Body of pancreas (tissue), 4 donors: ENCODE measurements at regions not wholly inside any gene's neighbourhood (a gene's known extent, or its start where the extent isn't known, plus 50 kb on each side); places are given as distances from the start of the nearest gene placed in this dataset.

ENCODE experiments used
- ATAC-seq: fragments of 150-250 bp; one replicate; pipeline ENCODE4 v1.9.1; 2016
- DNase-seq, 4 donors: peaks; one replicate each; pipeline ENCODE4 v3.0.0-alpha.2; 2019
- H3K27ac ChIP-seq, 4 donors: fragments of 200-600 bp; sonication (generic); 1 replicate in 3 of 4; 2 replicates in 1 of 4; pipeline versions ENCODE4 v1.5.1 to v1.6.1; 2016 to 2019; ENCODE audit warnings: mild to moderate bottlenecking in 1 of 4, mixed read lengths in 1 of 4, moderate library complexity in 1 of 4
- H3K27me3 ChIP-seq, 2 donors: fragments of 200-600 bp; sonication (generic); one replicate each; pipeline ENCODE4 v1.6.0; 2016; ENCODE audit warnings: mild to moderate bottlenecking in 1 of 2
- H3K36me3 ChIP-seq, 2 donors: fragments of 200-600 bp; sonication (generic); replicated peaks in 1 of 2; 2 replicates each; pipeline ENCODE4 v1.5.1; 2016; ENCODE audit warnings: low read depth in 2 of 2; ENCODE audit not compliant: insufficient read depth in 1 of 2
- H3K4me1 ChIP-seq: fragments of 200-600 bp; sonication (generic); one replicate; pipeline ENCODE4 v1.6.0; 2016
- H3K4me3 ChIP-seq, 2 donors: fragments of 200-600 bp; sonication (generic); 1 replicate in 1 of 2; 2 replicates in 1 of 2; pipeline ENCODE4 v1.5.1; 2016 to 2019
- H3K9me3 ChIP-seq, 3 donors: fragments of 200-600 bp; sonication (generic); 1 replicate in 2 of 3; 2 replicates in 1 of 3; pipeline ENCODE4 v1.5.1; 2016
- CTCF ChIP-seq, 7 experiments: fragments of 450-650 bp in 4 of 7; fragments of 200-600 bp in 3 of 7; sonication (generic) in 3 of 7; IDR thresholded peaks; one replicate each; pipeline ENCODE4 v1.5.1; 2016 to 2019; ENCODE audit warnings: antibody characterized with exemption in 7 of 7
- POLR2A ChIP-seq, 3 donors: fragments of 450-650 bp; IDR thresholded peaks; one replicate each; pipeline ENCODE4 v1.6.1; 2016; ENCODE audit warnings: antibody characterized with exemption in 3 of 3, mild to moderate bottlenecking in 2 of 3
- WGBS, 2 donors: methylation state at CpG; one replicate each; pipeline ENCODE4 v1.1.5; 2017; 5-methylcytosine and 5-hydroxymethylcytosine counted together
- intact Hi-C: fragments of 100-400 bp; cut with DNase I; formaldehyde crosslinking; loops from one replicate; pipeline ENCODE4 v1.15.1; 2023

- Histone ChIP-seq H3K9me3 (peaks cover 0 to 17% (median 0%) of the 10 kb centered on the region in 3 donors), H3K4me3 (no peak overlapping the region), H3K4me1 (no peaks in the 10 kb centered on the region), H3K27ac (no peak overlapping the region), H3K36me3 (no peaks in the 10 kb centered on the region), H3K27me3 (no peaks in the 10 kb centered on the region)
- ATAC-seq (no peak), DNase-seq (no peak)
- 42 to 62% methylated on average over 2 of the region's 2 CpGs for WGBS, 2 donors
- TF ChIP-seq POLR2A (IDR thresholded peaks at IDR 0.05) = no peak
- no peak for TF ChIP-seq CTCF (IDR thresholded peaks at IDR 0.05)
- intact Hi-C loops = loop anchor here (10.0 kb wide), 1 partner anchor 55 kb away; no protein-coding TSS in a partner anchor
Observed at GRCh38 chr16:35449663-35450062, 1990.3 kb downstream of the TP53TG3F start.

- DNase-seq = no peak
- H3K36me3 ChIP-seq = no peaks in the 10 kb centered on the region
- intact Hi-C loops = no loop called here
- 41 to 44% methylated on average over 2 of the region's 2 CpGs for WGBS, 2 donors
- no peak for ATAC-seq
- no peak for TF ChIP-seq POLR2A (IDR thresholded peaks at IDR 0.05)
- no peak for TF ChIP-seq CTCF (IDR thresholded peaks at IDR 0.05)
- H3K27ac ChIP-seq = no peak overlapping the region
- no peaks in the 10 kb centered on the region for H3K27me3 ChIP-seq
- H3K4me3 ChIP-seq = no peak overlapping the region
- H3K9me3 ChIP-seq = peaks cover 0 to 11% (median 0%) of the 10 kb centered on the region in 3 donors
- H3K4me1 ChIP-seq = no peaks in the 10 kb centered on the region
Observed at GRCh38 chr16:35450648-35451047, 1991.2 kb downstream of the TP53TG3F start.

- Histone ChIP-seq H3K27me3 (no peaks in the 10 kb centered on the region), H3K27ac (no peak overlapping the region), H3K36me3 (no peaks in the 10 kb centered on the region), H3K9me3 (peaks cover 0 to 4% (median 0%) of the 10 kb centered on the region in 3 donors), H3K4me3 (no peak overlapping the region), H3K4me1 (no peaks in the 10 kb centered on the region)
- DNase-seq (no peak), ATAC-seq (no peak)
- TF ChIP-seq POLR2A (IDR thresholded peaks at IDR 0.05) (no peak), CTCF (IDR thresholded peaks at IDR 0.05) (no peak)
- 65 to 67% methylated on average over 12 to 13 of the region's 13 CpGs for WGBS, 2 donors
- intact Hi-C loops = no loop called here
Observed at GRCh38 chr16:35452471-35452870, 1993.1 kb downstream of the TP53TG3F start.

GRCh38 chr16:35463358-35463757 is 2003.9 kb downstream of the TP53TG3F start:
- WGBS, 2 donors = 14 to 18% methylated on average over 1 of the region's 1 CpG
- TF ChIP-seq POLR2A (IDR thresholded peaks at IDR 0.05) = no peak
- TF ChIP-seq CTCF (IDR thresholded peaks at IDR 0.05) = no peak
- ATAC-seq (no peak), DNase-seq (no peak)
- intact Hi-C loops = loop anchor here (10.0 kb wide), 1 partner anchor 251 kb away; no protein-coding TSS in a partner anchor
- Histone ChIP-seq H3K36me3 (no peaks in the 10 kb centered on the region), H3K9me3 (no peaks in the 10 kb centered on the region), H3K27ac (no peak overlapping the region), H3K4me3 (no peak overlapping the region), H3K27me3 (no peaks in the 10 kb centered on the region), H3K4me1 (no peaks in the 10 kb centered on the region)

- DNase-seq = no peak
- H3K27me3 ChIP-seq = no peaks in the 10 kb centered on the region
- H3K9me3 ChIP-seq = no peaks in the 10 kb centered on the region
- no peaks in the 10 kb centered on the region for H3K4me1 ChIP-seq
- H3K27ac ChIP-seq = no peak overlapping the region
- no peak for ATAC-seq
- no peak for TF ChIP-seq CTCF (IDR thresholded peaks at IDR 0.05)
- no peak for TF ChIP-seq POLR2A (IDR thresholded peaks at IDR 0.05)
- WGBS, 2 donors = 5 to 17% methylated on average over 1 of the region's 1 CpG
- intact Hi-C loops = no loop called here
- no peaks in the 10 kb centered on the region for H3K36me3 ChIP-seq
- no peak overlapping the region for H3K4me3 ChIP-seq
Observed at GRCh38 chr16:35480361-35480760, 2020.9 kb downstream of the TP53TG3F start.
